ENCODE measurements at regions not wholly inside any gene's neighbourhood (a gene's known extent, or its start where the extent isn't known, plus 50 kb on each side); places are given as distances from the start of the nearest gene placed in this dataset.

- DNase-seq (ENCODE audit: low read depth in 3 of 3, low spot score in 2 of 3) = no peak
Measured at GRCh38 chr5:15447209-15447608, 52.8 kb upstream of the FBXL7 start.

GRCh38 chr5:15446552-15446951 is 53.4 kb upstream of the FBXL7 start:
- no peak for DNase-seq (ENCODE audit: low read depth in 3 of 3, low spot score in 2 of 3)

GRCh38 chr5:15442193-15442570 is 57.8 kb upstream of the FBXL7 start:
- no peak for DNase-seq (ENCODE audit: low read depth in 3 of 3, low spot score in 2 of 3)

- DNase-seq (ENCODE audit: low read depth in 3 of 3, low spot score in 2 of 3) = no peak
Measured at GRCh38 chr5:15441433-15442192, 58.4 kb upstream of the FBXL7 start.

GRCh38 chr5:15440434-15440833 is 59.5 kb upstream of the FBXL7 start:
- DNase-seq (ENCODE audit: low read depth in 3 of 3, low spot score in 2 of 3) = no peak

- DNase-seq (ENCODE audit: low read depth in 3 of 3, low spot score in 2 of 3) = no peak
Measured at GRCh38 chr5:15439801-15440200, 60.2 kb upstream of the FBXL7 start.

GRCh38 chr5:15433709-15434108 is 66.3 kb upstream of the FBXL7 start:
- DNase-seq (ENCODE audit: low read depth in 3 of 3, low spot score in 2 of 3) = no peak

GRCh38 chr5:15431923-15432322 is 68.1 kb upstream of the FBXL7 start:
- DNase-seq (ENCODE audit: low read depth in 3 of 3, low spot score in 2 of 3) = no peak

GRCh38 chr5:15425766-15426165 is 74.2 kb upstream of the FBXL7 start:
- DNase-seq (ENCODE audit: low read depth in 3 of 3, low spot score in 2 of 3) = peak in 1 of 3 donors; percentile 18

- DNase-seq (ENCODE audit: low read depth in 3 of 3, low spot score in 2 of 3) = no peak
Measured at GRCh38 chr5:15424769-15425168, 75.2 kb upstream of the FBXL7 start.

GRCh38 chr5:15421921-15422412 is 78.0 kb upstream of the FBXL7 start:
- DNase-seq (ENCODE audit: low read depth in 3 of 3, low spot score in 2 of 3) = no peak

- DNase-seq (ENCODE audit: low read depth in 3 of 3, low spot score in 2 of 3) = no peak
Measured at GRCh38 chr5:15421381-15421780, 78.6 kb upstream of the FBXL7 start.

GRCh38 chr5:15420201-15420600 is 79.8 kb upstream of the FBXL7 start:
- DNase-seq (ENCODE audit: low read depth in 3 of 3, low spot score in 2 of 3) = no peak

- no peak for DNase-seq (ENCODE audit: low read depth in 3 of 3, low spot score in 2 of 3)
Measured at GRCh38 chr5:15417156-15417555, 82.8 kb upstream of the FBXL7 start.

GRCh38 chr5:15406478-15406877 is 93.5 kb upstream of the FBXL7 start:
- DNase-seq (ENCODE audit: low read depth in 3 of 3, low spot score in 2 of 3) = no peak

GRCh38 chr5:15393146-15393545 is 106.8 kb upstream of the FBXL7 start:
- DNase-seq (ENCODE audit: low read depth in 3 of 3, low spot score in 2 of 3) = no peak

GRCh38 chr5:15391704-15392397 is 108.1 kb upstream of the FBXL7 start:
- no peak for DNase-seq (ENCODE audit: low read depth in 3 of 3, low spot score in 2 of 3)

GRCh38 chr5:15388866-15389265 is 111.1 kb upstream of the FBXL7 start:
- no peak for DNase-seq (ENCODE audit: low read depth in 3 of 3, low spot score in 2 of 3)

GRCh38 chr5:15387931-15388524 is 112.0 kb upstream of the FBXL7 start:
- no peak for DNase-seq (ENCODE audit: low read depth in 3 of 3, low spot score in 2 of 3)

- no peak for DNase-seq (ENCODE audit: low read depth in 3 of 3, low spot score in 2 of 3)
Measured at GRCh38 chr5:15386122-15386521, 113.9 kb upstream of the FBXL7 start.

- DNase-seq (ENCODE audit: low read depth in 3 of 3, low spot score in 2 of 3) = no peak
Measured at GRCh38 chr5:15385553-15385952, 114.4 kb upstream of the FBXL7 start.

- DNase-seq (ENCODE audit: low read depth in 3 of 3, low spot score in 2 of 3) = no peak
Measured at GRCh38 chr5:15385037-15385436, 114.9 kb upstream of the FBXL7 start.

Measured in right renal cortex interstitium (tissue), 3 donors.